Epithelial cell of esophagus (primary cell): ENCODE measurements at regions not wholly inside any gene's neighbourhood (a gene's known extent, or its start where the extent isn't known, plus 50 kb on each side); places are given as distances from the start of the nearest gene placed in this dataset.
"Not testable (repeated sequence)": the region's sequence is repeated elsewhere in the genome, so short reads cannot be mapped to it uniquely, and the experiment has no call there.

Experiments used
- DNase-seq: peaks from one replicate; pipeline ENCODE4 v3.0.0; 2010; ENCODE audit warnings: low read depth
- H3K4me3 ChIP-seq: 2 replicates; pipeline ENCODE4 v1.5.1; 2011; ENCODE audit warnings: mild to moderate bottlenecking, low read length, control low read depth
- TF ChIP-seq, protein P1 (sequence below): IDR thresholded peaks from 2 replicates; pipeline ENCODE4 v1.5.1; 2011; ENCODE audit warnings: low read depth, mild to moderate bottlenecking, low read length, control low read depth, inconsistent platforms; ENCODE audit not compliant: insufficient read depth; ENCODE audit errors: missing control alignments

DNA sequence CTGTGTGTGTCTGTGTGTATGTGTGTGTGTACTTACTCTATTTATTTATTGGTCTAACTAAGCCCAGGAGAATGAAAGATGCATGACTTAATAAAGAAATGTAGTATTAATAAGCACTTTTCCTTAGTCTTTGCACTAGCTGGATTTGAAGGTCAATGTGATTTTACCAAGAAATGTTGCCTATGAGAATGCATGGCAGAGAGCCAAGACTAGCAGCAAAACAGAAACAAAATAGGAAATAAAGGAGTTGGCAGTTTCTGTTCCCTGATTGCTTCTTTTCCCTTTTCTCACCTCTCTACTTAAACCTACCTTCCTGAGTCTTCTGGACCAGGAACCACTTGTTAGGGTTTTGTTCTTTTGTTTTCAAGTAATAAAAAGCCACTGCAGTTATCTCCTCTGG is 286.1 kb downstream of the KCTD12 start:
- TF ChIP-seq, protein P1, sequence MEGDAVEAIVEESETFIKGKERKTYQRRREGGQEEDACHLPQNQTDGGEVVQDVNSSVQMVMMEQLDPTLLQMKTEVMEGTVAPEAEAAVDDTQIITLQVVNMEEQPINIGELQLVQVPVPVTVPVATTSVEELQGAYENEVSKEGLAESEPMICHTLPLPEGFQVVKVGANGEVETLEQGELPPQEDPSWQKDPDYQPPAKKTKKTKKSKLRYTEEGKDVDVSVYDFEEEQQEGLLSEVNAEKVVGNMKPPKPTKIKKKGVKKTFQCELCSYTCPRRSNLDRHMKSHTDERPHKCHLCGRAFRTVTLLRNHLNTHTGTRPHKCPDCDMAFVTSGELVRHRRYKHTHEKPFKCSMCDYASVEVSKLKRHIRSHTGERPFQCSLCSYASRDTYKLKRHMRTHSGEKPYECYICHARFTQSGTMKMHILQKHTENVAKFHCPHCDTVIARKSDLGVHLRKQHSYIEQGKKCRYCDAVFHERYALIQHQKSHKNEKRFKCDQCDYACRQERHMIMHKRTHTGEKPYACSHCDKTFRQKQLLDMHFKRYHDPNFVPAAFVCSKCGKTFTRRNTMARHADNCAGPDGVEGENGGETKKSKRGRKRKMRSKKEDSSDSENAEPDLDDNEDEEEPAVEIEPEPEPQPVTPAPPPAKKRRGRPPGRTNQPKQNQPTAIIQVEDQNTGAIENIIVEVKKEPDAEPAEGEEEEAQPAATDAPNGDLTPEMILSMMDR: no peak
- no peak for DNase-seq

DNA sequence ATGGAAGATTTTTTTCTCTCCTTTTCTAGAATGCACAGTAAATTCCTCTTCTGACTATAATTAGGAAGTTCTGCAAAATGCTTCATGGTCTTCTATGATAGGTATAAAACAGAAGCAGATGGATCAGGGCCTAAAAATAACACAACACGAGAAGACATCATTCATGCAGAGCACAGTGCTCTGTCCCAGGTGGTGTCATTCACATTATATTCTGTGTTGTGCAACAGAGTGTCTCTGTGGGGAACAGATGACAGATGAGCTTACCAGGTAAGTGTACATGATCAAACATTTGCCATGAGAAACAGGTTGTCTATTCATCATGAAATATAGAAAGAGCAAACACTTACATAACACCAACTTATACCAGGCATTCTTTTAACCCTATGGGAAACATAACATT is 288.3 kb downstream of the KCTD12 start:
- TF ChIP-seq, protein P1: no peak
- DNase-seq: peak; percentile 30
- no peak overlapping the region for H3K4me3 ChIP-seq

More for the DNA sequence above, 286.1 kb downstream of the KCTD12 start:
- H3K4me3 ChIP-seq: no peak overlapping the region

DNA sequence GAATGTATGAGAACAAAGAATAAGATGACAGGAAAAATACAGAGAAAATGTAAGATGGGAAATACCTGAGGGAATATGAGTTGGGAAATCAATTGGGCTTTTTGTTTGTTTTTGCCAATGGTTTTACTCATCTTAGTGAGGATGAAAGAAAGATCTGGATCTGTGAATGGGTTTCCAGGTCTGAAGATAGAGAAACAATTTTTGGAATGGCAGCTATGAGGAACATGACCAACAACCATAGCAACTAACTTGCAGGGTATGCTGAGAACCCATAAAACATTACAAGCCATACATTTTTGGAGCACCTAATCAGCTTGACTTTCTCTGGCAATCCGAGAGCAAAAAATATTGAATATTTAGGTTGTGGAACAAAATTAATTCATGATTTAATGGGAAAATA is 290.0 kb downstream of the KCTD12 start:
- H3K4me3 ChIP-seq: no peak overlapping the region
- TF ChIP-seq, protein P1: no peak
- DNase-seq: no peak

DNA sequence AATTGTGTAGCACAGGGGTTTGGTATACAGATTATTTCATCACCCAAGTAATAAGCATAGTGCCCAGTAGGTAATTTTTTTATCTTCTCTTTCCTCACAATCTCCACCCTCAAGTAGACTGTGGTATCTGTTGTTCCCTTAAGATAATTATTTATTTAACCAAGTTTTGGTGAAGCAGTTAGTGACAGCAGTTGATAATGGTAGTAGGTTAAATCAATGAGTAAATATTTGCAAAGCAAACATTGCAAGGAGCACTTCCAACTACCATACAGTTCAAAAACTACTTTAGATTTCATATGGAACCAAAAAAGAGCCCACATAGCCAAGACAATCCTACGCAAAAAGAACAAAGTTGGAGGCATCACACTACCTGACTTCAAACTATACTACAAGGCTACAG is 291.8 kb downstream of the KCTD12 start:
- H3K4me3 ChIP-seq: no peak overlapping the region
- TF ChIP-seq, protein P1: no peak
- DNase-seq: no peak

DNA sequence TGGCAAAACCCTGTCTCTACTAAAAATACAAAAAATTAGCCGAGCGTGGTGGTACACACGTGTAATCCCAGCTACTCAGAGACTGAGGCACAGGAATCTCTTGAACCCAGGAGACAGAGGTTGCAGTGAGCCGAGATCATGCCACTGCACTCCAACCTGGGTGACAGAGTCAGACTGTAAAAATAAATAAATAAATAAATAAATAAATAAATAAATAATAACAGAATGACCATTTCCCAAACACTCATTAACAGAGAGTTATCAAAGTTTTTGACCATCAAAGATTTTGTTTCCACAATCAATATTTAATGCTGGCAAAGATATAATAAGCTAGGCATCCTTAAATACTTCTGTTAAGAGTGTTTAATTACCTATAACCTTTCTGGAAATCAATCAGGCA is 299.4 kb downstream of the KCTD12 start:
- DNase-seq: no peak
- TF ChIP-seq, protein P1: no peak
- no peak overlapping the region for H3K4me3 ChIP-seq

DNA sequence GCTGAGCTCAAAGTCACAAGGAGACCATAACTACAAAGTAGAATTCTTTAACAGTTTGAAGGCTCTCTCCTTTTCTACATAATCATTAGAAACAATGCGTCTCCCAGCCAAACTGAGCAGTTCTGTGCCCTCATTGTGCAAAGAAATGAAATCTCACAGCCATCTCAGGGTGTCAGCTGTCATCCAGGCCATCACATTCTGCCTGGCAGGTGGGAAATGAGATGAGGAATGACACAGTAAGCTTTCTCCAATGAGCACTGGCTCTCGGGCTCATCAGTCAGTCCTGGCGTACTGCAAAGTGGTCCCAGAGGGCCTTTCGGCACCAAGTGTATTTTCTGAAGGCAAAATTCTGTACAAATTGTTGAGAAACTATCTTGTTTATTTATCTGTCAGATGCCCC is 306.5 kb downstream of the KCTD12 start:
- no peak for DNase-seq
- H3K4me3 ChIP-seq: no peak overlapping the region
- TF ChIP-seq, protein P1: no peak

DNA sequence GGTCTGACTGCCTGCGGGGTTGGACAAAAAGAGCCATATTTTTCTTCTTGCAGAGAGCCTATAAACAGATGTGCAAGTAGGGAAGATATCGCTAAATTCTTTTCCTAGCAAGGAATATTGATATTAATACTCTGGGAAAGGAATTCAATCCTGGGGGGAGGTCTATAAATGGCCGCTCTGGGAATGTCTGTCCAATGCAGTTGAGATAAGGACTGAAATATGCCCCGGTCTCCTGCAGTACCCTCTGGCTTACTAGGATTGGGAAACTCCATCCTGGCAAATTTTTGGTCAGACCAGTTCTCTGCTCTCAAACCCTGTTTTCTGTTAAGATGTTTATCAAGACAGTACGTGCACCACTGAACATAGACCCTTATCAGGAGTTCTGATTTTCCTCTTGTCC is 310.6 kb downstream of the KCTD12 start:
- not testable (repeated sequence) for H3K4me3 ChIP-seq, DNase-seq

DNA sequence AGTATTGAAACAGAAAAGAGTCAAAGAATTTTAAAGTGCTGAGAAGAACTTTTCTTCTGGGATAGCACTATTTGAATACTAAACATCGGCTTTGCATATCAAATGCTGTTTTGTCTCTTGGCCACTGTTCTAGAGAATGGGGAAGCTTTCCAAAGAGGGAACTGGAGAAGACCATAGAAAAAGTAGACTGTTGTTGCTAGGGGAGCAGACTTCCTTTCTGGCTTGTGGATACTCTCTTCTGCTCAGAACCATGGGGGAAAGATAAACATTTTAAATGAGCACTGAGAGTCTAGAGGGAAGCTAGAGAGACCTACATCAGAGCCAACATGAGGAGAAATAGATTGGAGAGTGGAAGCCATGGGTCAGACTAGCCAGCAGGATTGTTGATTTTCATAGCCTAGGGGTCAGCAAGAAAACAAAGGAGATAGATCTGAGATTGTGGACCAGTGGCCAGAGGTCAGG is 315.7 kb downstream of the KCTD12 start:
- no peak overlapping the region for H3K4me3 ChIP-seq
- DNase-seq: no peak
- TF ChIP-seq, protein P1: no peak
